HG03159 (cell line): ENCODE measurements at regions not wholly inside any gene's neighbourhood (a gene's known extent, or its start where the extent isn't known, plus 50 kb on each side); places are given as distances from the start of the nearest gene placed in this dataset.
"Not testable (repeated sequence)": the region's sequence is repeated elsewhere in the genome, so short reads cannot be mapped to it uniquely, and the experiment has no call there.

Experiments used
- ATAC-seq: cut with Tn5 transposase; IDR thresholded peaks from one replicate; pipeline ENCODE4 v1.9.1; 2021; ENCODE audit warnings: mild to moderate bottlenecking, moderate library complexity; ENCODE audit not compliant: unreplicated experiment

DNA sequence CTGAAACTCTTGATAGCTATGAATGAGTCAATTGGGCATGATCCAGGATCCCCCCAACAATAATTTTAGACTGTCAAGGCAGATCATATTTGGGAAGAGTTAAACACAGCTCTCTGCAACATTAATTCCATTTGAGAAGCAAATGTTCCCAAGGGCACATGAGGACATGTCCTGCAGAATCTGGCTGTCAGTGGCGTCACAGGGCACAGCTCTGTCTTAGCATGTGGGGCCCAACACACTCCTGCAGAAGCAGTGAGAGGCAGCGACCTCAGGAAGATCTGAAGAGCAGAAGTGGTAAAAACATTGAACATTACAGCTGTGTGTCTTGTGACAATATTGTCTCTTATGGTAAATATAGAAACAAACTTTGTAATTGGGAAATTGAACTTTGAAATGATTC is 197.1 kb upstream of the PBX1 start:
- no peak for ATAC-seq

DNA sequence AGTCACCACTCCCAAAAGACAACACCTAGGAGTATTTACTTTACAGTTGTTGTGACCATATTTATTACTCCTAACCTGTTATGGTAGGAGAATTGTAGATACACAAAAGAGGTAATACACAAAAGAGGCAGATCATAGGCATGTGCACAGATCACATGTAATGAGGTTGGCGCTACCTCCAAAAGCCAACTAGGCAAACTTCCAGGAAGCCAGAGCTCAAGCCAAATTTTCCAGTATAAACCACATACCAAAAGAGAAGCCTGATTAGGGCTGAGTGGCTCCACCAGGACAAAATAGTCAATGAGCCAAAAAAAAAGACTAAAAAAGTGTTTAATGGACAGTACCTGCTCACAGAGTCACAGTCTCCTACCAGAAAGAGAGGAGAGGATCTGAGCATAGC is 195.0 kb upstream of the PBX1 start:
- ATAC-seq: no peak

DNA sequence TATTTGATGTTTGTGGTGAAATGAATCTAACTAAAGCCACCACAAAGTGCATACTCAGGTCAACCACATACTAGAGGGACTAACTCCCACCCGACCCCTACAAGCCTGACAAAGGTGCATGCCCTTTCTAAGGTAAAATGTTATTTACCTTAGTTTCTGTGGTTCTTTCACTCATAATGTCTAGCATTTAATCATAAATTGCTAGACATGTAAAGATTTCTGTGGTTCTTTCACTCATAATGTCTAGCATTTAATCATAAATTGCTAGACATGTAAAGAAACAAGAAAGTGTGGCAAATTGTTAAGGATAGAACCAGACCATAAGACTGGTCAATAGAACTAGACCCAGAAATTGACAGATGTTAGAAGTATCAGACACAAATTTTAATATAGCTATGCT is 193.0 kb upstream of the PBX1 start:
- no peak for ATAC-seq

DNA sequence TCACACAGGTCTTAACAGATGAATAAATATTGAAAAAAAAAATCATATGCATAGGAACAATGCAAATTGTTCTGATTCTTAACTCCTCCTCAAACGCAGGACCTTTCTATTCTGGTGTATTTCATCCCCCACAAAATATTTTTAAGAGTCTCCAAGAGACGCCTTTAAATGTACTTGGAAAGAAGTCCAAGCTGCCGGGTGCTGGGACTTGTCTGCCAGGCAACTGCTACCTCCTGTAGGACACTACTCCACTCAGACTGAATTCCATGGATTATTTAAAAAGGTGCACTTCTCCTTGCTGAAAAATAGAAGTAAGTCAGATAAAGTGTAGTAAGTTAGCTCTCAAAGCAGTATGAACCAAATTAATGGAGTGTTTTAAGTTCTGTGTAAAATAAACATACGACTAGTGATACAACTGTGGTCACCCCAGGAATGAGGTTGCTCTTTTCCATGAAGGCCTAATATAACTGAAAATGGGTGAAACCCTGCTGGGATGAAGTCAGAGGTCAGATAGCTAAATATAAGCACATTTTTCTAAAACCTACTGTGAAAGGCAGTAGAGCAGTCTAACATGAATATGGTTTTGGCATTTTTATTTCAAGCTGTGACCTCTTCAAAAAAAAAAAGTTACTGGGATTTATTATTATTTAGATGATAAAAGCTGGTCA is 189.2 kb upstream of the PBX1 start:
- no peak for ATAC-seq

DNA sequence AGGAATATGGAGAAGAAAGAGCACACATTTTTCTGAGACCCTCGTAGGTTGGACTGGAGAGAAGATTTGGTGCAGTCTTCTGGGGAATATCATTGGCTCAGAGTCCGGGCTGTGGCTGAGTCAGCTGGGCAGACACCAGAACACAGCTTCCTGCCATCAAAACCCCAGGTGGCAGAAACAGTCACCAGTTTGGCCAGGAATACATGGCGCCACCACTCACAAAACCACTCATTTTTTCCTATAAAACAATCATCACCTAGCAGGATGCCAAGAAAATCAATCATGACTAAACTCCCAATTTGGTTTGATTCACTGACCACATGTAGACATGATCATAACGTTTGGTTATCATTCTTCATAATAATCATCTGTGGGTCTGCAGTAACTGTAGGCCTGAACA is 178.1 kb upstream of the PBX1 start:
- no peak for ATAC-seq

DNA sequence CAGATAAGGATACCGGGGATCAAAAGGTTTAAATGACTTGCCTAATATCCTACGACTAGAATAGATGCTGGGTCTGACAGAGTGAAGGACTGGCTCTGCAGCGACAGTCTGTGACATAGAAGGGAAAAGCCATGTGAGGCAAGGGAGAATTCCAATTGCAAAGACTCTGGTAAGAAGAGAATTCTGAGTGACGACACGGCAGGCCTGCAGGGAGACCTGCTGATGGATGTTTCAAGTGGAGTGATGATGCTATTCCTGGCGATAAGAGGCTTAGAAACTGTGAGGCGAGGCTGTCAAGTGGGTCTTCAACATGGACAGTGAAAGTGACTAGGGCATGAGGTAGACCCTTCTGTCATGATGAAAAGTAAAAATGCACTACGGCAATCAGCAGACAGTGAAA is 176.6 kb upstream of the PBX1 start:
- ATAC-seq: no peak

DNA sequence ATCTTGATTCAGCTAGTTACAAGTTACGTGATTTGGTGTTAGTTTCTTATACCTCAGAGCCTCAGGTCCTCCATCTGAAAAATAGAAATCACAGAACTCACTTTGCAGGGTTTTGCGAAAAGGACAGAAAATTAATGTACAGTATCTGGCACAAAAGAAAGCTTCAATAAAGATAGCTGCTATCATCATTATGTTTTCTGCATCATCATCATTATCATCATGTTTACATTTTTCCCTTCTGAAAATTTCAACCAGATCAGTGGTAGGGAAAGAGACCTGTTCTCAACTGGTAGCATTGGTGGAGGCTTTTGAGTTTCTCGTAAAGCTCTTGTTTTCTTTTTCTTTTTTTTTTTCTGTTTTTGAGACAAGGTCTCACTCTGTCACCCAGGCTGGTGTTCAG is 174.7 kb upstream of the PBX1 start:
- no peak for ATAC-seq

DNA sequence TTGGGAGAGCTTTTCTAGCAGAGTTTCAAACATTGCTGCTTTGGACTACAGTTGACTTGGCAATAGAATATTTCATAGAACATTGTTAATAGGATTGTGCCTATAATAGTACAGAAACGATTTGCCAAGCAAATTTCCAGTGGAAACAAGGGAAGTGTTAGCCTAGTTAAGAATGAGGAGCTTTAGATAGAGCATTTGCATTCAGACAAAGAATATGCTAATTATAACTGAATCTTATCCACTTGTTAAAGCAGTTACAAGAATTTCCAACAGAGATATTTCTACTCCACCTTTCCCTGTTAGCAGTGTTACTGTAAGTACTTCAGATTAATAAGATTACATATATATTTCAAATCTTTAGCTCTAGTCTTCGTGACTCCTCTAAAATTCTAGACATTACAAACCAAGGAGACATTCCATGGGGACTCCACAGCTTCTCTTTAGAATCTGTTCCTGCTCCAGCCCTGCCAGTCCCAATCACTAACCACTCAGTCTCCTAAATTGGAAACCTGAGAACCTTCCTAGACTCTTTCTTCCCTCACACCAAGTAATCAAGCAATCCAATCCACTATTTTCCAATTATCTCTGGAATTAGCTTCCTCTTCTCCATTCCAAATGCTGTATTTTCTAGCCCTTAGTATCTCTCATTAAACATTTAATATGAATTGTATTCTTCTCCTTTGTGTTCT is 141.8 kb upstream of the PBX1 start:
- ATAC-seq: no peak

DNA sequence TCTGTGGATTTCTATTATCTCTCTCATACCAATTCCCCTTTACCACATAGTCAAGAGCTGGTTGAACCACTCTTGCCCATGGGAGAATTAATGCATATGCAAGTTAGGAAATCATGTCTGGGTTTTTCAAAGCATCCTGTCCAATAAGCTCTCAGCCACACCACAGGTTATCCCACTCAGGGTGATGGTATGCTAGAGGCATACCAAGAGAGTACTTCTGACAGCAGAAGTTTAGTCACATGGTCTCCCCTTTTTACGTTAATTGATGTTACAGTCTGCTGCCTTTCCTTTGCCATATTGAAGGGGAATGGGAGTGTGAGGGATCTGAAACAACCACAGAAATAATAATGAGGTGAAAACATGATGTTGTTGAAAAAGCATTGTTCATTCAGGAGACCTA is 135.8 kb upstream of the PBX1 start:
- no peak for ATAC-seq

DNA sequence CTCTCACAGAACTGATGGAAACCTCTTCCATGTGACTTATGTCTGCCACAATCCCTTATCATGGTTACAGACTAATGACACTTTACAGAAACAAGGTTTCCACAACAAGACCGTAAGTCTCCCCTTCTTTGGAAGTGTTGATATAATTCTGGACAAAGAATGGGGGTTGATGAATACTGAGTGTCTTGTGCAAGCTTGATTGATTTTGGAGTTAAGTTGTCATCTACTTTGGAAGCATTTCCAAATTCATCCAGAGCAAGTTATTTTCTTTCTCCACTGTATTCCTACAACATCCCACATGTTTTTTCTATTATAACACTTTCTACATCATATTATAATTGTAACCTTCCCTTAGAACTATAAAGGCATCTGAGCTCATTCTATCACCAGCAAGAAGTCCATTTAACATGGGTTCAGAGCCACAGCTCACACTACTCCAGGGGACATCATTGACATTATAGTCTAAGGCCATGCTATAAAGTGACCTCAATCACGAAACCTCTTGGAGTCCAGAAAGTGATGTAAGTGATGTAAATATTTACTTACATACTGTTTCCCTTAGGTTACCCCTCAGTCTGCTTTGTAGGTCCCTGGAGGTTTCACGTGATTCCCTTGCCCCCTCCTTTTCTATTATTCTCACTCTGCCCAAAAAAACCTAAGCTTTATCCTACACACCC is 125.7 kb upstream of the PBX1 start:
- no peak for ATAC-seq

DNA sequence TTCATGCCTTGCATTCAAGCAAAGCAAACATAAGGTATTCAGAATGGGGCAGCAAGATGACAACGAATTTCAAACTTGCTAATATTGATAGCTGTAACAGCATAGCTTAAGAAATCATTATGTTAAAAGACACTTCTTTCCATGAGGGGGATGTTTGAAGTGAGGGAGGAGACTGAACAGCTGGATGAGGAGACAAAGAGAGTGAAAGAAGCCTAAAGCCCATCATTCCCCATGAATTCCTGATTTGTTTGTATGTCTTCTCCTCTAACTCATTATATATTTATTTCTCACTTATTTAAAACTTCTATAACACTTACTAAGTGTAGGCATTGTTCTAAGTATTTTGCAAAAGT is 125.2 kb upstream of the PBX1 start:
- ATAC-seq: no peak

DNA sequence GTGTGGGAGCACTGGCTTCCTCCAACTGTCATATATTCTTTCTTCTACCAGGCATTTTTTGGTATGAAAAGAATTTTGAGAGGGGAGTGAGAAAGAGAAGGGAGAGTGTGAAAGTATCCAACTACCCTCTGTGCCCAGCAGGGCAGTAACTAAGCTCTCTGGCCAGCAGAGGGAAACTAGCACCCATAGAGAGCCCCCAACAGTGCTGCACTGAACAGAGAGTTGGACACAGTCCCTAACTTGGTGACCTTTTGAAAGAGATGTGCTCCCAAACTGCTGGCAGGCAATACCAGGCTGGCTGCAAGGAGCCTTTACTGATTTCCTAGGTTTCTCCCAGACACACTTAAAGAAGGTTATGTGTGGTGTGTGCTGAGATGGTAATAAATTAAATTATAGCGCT is 118.8 kb upstream of the PBX1 start:
- no peak for ATAC-seq

DNA sequence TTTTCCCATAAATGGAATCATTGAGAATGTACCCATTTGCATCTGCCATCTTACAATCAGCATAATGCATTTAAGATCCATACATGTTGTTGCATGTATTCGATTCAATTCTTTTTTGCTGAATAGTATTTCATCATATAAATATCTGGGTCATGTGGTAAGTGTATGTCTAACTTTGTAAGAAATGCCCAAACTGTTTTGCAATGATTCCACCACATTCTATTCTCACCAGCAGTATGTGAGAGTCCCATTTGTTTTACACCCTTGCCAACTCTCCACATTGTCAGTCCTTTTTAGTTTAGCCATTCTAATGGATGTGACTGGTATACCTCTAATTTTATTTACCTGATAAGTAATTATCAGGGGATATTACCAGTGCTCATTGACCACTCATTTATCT is 115.8 kb upstream of the PBX1 start:
- no peak for ATAC-seq

DNA sequence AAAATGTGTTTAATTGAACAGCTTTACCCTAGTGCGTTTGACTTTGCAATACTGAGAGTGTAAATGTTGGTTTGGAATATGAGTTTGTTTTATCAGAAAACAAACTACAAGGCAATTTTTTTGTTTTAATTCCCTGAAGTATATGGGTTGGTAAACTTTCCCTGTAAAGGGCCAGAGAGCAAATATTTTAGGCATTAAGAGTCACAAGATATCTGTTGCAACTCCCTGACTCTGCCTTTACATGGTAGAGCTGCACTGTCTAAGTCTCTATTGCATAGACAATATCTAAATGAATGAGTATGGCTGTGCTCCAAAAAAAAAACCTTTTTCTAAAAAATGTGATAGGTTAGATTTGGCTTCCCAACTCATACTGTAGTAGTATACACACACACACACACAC is 115.1 kb upstream of the PBX1 start:
- no peak for ATAC-seq

DNA sequence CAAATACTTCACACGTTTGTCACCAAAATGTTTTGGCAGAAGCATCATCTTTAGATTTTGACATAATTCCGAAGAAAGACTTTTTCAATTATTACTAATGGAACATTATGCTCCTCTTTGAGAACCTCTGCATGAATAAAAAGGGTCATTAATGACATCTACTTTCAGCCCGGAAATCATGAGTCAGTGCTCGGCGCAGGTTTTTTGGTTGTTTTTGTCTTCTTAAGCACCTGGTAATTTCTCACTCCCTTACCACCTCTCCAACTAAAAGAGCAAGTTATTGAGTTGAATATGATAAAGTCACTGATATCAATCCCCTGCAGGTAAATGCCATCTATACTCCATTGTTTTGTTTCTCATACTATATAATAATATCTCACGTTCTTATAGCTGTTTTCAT is 113.0 kb upstream of the PBX1 start:
- ATAC-seq: no peak

DNA sequence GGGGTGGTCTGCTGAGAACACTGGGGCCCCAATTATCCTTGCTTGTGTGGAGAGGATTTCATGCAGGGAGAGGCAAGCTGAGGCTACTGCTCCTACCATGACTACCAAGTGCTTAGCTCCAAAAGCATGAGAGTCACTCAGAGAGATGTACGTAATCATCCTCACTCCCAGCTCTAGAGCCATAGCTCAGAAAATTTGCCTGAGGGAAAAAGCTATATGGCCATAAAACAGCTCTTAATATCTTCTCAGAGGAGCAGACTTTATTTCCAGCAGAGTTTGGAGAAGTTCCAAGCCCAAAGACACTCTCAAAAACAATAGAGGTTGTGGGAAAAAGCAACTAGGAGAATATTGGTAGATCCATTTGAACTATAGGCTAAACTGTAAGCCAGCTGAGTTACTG is 106.4 kb upstream of the PBX1 start:
- ATAC-seq: no peak

DNA sequence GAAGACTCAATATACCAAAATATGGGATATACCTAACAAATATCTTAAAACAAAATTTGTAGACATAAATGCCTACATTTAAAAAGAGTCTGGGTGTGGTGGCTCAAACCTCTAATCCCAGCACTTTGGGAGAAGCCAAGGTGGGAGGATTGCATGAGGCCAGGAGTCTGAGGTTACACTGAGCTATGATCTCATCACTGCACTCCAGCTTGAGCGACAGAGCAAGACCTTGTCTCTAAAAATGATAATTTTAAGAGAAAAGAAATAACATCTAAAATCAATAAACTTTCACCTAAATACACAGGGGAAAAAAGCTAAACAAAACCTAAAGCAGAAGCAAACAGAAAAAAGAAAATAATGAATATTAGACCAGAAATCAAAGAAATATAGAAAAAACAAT is 102.7 kb upstream of the PBX1 start:
- no peak for ATAC-seq

DNA sequence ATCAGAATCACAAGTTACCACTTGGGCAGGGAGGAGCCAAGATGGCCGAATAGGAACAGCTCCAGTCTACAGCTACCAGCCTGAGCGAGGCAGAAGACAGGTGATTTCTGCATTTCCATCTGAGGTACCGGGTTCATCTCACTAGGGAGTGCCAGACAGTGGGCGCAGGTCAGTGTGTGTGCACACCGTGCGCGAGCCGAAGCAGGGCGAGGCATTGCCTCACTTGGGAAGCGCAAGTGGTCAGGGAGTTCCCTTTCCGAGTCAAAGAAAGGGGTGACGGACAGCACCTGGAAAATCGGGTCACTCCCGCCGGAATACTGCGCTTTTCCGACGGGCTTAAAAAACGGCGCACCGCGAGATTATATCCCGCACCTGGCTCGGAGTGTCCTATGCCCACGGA is 99.8 kb upstream of the PBX1 start:
- ATAC-seq: not testable (repeated sequence)

DNA sequence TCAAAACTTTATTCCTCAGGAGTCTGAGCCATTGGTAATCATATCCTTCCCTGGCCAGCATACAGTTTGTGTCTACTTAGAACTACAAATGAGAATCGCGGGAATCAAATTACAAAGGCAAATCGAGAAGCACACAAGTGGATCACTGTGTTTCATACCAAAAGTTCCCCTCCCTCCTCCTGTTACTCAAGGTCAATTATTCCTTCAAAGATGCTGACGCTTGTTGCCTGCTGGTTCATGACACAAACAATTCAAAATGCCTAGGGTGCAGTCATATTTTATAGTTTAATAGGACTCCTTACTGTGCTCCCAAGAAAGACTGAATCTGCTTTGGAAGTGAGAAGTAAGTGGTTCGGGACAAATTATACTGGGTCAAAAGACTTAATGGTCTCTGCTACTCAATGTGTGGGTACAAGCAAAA is 93.0 kb upstream of the PBX1 start:
- no peak for ATAC-seq

DNA sequence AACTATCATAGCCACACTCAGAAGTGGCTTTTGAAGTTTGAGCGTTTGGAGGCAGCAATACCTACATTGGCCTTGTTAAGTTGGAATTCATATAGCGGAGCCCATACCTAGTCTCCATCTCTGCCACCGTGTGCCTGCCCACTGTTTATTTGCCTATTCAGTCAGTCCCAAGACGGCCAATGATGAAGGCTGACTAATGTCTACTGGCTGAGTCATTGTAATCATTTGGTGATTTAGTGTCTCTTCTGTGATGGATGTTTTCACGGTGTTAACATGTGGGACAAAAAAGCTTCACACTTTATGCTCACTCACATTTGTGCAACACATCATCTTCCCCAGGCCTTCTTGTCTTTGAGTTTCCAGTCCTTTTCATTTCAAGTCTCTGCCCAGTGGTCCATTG is 92.6 kb upstream of the PBX1 start:
- no peak for ATAC-seq

DNA sequence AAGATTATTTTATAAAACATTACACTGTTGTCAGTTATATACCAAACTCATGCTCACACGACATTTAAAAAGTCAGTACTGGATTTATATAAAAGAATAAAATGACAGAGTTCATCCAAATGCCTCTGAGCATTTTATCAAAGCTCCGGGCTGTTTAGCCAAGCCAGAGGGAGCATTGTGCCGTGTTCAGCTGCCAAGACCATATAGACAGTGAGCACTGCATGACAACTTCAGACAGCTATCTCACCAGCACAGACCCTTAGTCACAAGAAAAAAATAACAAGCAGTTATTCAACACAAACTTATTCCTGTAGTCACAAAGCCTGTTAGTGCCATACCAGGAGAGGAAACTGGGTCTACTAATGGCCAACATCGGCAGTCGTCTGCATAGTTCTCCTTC is 88.0 kb upstream of the PBX1 start:
- no peak for ATAC-seq

DNA sequence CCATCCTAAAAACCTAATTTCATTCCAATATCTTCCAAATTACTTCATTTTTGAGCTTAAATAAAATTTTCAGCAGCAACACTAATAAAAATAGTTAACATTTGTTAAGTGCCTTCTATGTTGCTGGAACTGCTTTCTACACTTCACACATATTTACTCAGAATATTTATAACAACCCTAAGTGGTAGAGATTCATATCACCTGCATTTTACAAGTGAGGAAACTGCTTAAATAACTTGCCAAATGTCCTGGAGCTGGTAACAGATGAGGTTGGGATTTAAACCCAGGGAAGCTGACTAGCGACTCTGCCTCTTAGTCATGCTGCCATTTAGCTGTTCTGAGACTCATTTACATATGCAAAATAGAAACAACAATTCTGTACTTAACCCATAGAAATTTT is 86.1 kb upstream of the PBX1 start:
- no peak for ATAC-seq

DNA sequence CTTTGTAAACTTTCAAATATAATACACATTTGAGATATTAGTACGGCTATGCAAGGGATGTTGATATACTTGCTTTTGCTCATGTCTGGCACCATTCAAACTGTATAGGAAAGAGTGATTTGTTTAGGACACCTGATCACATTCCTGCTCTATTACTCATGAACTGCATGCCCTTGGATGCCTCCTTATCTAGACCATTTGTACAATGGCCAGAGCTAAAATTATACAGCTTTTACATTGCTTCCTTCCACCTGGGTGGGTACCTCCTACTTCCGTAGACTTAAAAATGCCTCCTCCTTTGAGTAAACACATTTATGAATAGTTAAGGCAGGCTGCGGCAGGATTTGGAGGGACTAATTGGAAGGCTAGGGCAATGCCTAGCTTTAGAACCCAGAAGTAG is 85.4 kb upstream of the PBX1 start:
- no peak for ATAC-seq
